GM12873 (cell line): ENCODE measurements at regions not wholly inside any gene's neighbourhood (a gene's known extent, or its start where the extent isn't known, plus 50 kb on each side); places are given as distances from the start of the nearest gene placed in this dataset.

ENCODE experiments used
- CTCF ChIP-seq: IDR thresholded peaks from 2 replicates; pipeline ENCODE4 v1.5.1; 2012; ENCODE audit warnings: low read depth, mild to moderate bottlenecking, moderate library complexity, low read length, control low read depth; ENCODE audit not compliant: insufficient read depth; ENCODE audit errors: missing control alignments

- TF ChIP-seq CTCF, result no peak
Observed at GRCh38 chr12:92582475-92582874, 120.3 kb upstream of the PLEKHG7 start.

DNA sequence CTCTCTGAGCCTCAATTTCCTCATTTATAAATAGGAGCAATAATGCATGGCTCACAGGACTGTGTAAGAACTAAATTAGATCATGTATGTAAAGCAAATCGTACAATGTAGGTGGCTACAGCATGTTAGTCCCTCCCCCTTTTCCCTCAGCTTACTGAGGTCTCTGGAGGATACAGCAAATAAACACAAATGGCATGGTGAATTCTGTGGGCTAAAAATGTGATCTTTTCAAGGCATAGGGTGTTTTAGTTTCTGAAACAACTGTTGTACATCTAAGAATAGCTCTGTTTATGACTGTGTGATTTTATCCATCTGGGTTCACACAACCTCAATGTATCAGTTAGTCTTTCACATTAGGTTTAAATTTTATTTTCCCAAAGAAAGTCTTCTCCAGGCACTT lies 121.2 kb upstream of the PLEKHG7 start:
- TF ChIP-seq CTCF, result no peak

DNA sequence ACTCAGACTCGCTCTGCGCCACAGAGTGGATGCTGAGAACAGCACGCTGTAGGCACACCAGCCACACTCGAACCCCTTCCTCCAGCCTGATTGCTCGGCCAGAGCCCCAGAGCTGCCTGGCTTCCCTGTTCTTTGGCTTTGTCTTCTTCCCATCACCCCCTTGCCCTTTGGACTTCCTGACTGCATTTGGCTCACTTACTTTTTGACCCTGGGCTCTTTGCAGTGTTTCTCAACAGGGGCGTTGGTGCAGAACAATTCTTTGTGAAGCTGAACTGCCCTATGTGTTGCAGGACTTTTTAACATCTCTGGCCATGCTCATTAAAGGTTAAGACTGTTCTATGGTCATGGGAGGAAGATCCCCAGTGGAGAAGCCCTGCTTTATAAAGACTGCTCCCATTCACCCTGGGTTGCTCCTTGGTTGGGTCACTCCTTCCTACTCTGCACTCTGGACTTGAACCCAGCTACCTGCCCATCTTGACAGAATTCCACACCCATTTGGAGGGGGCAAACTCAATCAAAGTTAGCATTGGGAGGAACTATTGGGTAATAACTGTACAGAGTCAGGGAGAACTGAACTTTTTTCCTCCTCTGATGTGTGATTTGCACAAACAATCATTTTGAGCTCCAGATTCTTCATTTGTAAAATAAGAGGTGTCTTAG lies 127.7 kb upstream of the PLEKHG7 start:
- no peak for TF ChIP-seq CTCF

DNA sequence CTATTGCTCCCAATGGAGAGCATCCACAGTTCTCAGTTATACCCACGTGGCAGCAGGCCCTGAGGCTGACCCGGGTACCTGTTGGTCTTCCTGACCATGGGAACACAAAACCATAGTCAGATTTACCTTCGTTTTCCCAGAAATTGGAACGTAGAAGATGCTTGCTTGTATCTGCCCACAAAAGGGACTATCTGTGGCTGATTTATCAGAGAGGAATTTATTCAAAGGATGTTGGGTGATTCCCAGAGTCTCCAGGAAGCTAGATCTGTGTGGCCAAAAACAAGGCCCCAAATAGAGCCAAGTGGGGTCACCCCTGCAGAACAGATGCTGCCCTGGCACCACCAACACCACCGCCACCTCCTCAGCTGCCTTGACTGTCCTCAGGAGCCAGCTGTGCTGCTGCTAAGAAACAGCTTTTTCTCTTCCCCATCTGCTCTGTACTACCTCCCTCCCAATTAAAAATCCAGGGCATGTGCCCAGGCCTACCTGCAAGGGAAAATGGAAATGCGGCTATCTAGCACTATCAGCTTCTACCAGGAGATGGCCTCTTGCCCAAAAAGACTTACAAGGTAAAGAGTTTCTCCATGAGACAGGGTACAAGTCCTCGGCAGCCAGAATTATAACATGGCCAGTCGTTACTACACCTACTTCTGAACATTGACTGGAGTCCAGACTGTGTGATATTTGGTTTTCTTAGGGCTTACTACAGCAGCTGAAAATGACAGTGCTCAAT lies 128.6 kb upstream of the PLEKHG7 start:
- peak; percentile 30 for TF ChIP-seq CTCF

GRCh38 chr12:92573104-92573503 lies 129.7 kb upstream of the PLEKHG7 start:
- no peak for TF ChIP-seq CTCF

GRCh38 chr12:92571844-92572543 lies 130.8 kb upstream of the PLEKHG7 start:
- TF ChIP-seq CTCF, result no peak

- no peak for TF ChIP-seq CTCF
Observed at GRCh38 chr12:92571169-92571568, 131.6 kb upstream of the PLEKHG7 start.
